GM19463 (cell line): ENCODE measurements at regions not wholly inside any gene's neighbourhood (a gene's known extent, or its start where the extent isn't known, plus 50 kb on each side); places are given as distances from the start of the nearest gene placed in this dataset.
"Not testable (repeated sequence)": the region's sequence is repeated elsewhere in the genome, so short reads cannot be mapped to it uniquely, and the experiment has no call there.

Experiments used
- ATAC-seq: cut with Tn5 transposase; IDR thresholded peaks from one replicate; pipeline ENCODE4 v1.9.1; 2021; ENCODE audit warnings: mild to moderate bottlenecking, moderate library complexity; ENCODE audit not compliant: unreplicated experiment

DNA sequence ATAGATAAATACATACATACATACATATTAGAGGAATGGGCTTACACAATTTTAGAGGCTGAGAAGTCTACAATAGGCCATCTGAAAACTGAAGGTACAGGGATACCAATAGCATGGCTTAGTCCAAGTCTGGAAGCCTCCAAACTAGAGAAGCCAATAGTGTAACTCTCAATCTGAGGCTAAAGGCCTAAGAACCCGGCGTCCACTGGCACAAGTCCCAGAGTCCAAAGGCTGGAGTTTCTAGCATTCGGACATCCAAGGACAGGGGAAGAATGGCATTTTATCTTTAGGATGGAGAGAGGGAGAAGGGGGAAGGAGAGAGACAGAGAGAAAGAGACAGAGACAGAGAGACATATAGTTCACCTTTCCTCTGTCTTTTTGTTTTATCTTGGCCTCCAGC is 63.7 kb upstream of the SYT4 start:
- no peak for ATAC-seq

DNA sequence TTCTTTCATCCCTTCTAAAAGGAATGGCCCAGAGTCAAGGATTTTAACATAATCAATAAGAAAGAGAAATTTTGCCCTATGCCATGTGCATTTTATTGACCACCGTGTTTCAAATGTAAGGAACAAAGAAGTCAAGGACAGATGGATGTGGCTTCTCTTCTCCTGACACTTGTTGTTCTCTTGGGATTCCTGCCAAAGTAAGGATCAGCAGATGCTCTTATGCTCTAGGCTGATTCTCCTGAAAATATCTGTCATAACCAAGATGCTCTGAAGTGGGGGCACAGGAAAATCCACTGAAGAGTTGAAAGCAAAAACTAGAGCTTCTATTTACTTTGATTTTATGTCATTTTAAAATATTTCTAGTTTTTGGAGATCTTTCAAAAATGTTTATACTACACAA is 72.9 kb upstream of the SYT4 start:
- ATAC-seq = no peak

DNA sequence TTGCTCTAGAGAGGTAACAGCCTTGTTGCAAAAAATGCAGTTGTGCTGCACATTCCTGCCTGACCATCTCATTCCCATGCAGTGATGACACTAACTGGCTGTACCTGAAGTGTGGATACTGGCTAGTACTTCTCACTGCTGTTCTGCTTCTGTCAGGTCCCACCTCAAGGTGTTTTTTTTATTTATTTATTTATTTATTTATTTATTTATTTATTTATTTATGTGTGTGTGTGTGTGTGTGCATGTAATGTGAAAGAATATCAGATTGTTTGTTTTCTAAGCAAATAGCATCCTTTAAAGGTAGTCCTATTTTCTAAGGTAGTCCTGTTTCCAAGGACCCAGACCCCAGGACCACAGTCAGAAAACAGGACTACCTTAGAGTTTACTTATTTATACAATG is 87.2 kb upstream of the SYT4 start:
- ATAC-seq = no peak

DNA sequence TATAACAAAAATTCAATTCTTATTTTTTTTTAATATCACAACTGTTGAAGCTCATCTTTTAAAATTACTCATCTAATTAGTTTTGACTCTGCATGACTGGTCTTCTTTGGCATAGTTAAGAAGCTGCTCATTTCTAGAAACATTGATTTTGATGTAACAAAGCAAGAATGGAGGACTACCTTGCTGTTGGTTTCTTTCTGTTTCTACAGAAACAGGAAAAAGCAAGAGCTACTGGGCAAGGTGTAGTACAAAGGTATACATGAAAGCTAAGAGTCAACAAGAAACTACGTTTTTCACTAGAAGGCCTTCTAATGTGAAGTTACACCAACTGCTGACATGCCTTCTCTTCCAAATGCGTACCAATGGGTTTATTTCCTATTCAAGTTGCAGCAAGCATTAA is 90.6 kb upstream of the SYT4 start:
- ATAC-seq = no peak

DNA sequence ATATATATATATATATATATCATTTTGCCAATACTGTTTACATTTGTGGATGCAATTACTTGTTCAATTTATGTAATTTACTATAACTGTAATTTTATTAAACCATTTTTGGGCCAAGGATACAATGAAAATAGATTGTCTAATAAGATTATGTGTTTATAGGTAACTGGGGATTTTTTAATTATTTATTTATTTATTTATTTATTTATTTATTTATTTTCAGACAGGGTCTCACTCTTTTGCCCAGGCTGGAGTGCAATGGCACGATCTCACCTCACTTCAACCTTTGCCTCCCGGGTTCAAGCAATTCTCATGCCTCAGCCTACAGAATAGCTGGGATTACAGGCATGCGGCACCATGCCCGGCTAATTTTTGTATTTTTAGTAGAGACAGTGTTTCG is 92.0 kb upstream of the SYT4 start:
- not testable (repeated sequence) for ATAC-seq

DNA sequence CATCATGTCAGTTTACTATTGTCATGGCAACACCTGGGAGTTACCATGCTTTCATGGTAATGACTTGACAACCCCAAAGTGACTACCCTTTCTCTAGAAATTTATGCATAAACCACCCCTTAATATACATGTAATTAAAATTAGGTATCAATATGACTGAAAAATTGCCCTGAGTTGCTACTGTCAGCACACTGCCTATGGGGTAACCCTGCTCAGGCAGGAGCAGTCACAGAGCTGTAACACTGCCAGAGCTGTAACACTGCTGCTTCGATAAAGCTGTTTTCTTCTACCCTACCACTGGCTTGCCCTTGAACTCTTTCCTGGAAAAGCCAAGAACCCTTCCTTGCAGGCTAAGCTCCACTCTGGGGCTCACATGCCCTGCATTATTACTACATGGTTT is 95.5 kb upstream of the SYT4 start:
- ATAC-seq = no peak

DNA sequence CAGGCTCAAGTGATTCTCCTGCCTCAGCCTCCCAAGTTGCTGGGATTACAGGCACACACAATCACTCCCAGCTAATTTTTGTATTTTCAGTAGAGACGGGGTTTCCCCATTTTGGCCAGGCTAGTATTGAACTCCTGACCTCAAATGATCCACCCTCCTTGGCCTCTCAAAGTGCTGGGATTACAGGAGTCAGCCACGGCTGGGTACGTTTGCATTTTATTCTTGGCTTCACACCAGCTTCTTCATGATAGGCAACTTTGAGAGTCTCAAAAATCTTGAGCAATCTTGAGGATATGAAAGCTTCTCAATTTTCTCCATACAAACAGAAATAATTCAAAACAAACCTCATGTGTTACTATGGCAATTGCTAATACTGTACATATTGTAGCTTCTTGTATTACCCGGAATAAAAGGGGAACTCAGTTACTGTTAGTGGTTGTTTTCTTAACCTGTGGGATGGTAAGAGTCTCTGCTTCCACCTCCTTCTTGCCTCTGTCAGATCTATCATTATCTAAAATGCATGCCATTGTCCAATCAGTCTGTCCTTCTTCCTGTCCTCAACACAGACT is 102.9 kb upstream of the SYT4 start:
- no peak for ATAC-seq

DNA sequence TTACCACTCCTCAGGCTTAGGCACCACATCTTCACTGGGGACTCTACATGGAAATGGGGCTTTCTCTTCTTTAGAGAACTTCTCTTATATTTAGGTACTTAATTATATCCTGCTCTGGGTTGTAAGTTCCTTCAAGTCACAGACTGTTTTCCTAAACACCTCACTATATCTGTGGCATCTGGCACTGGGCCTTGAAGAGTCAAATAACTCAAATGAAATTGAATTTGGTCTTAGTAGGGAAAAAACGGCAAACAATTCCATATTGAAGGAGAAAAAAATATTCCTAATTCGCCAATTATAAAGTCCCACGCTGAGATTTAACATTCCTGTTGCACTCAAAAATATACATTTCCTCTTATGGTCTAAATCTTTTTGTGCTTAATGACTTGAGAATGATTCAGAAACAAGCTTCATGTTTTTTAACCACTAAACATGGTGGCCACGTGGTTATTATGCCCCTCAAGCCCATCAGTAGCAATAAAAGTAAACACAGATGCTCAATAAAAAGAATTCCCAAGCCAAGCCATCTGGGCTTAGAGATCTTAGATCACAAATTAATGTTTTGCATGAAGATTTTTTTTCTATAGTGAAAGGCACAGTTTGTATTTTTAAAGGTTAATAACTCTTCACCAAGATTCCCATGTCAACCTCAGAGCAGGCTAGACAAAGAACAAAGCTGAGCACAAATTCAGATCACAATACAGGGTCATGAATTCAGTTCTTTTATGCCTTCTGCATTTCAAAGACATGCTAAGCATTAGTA is 105.5 kb upstream of the SYT4 start:
- ATAC-seq = no peak

DNA sequence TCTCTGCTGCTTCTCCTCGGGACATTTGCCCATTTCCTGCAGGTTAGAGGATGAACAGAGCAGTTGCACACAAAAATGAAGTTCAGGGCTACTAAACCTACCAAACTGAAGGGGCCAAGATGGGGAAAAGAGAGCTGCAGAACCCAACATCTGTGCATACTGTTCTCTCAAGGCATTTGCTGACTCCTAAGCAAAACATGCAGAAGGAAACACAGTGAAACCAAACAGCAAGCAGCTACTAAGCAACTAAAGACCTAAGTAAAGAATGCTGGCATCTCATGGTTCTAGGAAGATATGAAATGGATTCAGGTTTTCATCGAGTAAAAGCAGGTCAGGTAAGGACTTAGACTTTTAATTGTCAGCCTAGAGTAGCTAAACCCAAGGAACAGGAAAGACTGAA is 111.9 kb upstream of the SYT4 start:
- no peak for ATAC-seq

DNA sequence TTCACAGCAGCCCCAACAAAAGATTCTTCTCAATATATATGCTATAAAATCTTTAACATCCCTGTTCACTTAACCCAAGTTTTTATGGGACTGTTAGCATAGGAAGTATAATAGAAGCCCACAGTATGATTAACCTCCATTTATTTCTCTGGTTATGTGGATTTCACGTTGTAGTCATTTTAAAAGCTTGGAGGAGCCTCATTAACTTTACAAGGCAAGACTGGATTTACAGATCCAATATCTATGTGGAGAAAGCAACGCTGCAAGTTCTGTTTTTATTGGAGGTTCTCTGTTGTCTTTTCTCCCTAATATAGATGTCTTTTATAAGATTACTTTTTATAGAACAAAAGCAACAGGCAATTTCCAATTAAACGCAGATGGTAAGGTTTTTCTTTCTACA is 114.9 kb upstream of the SYT4 start:
- no peak for ATAC-seq

DNA sequence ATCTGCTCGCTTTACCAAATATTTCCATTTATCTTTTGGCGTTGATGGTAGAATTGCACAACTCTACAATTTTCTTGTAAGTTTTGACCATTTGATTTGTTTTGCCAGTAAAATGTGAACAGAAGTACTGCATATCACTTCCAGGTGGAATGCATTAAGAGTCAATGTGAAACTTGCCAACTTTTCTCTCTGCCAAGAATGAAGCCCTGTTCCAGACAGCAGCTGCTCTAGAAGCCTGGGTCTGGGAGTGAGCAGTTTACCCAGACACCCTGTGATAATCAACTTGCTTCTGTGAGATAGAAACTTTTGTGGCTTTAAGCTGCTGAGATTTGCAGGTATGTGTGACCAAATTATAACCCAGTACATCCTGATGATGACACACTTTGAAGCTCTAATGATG is 115.9 kb upstream of the SYT4 start:
- no peak for ATAC-seq

DNA sequence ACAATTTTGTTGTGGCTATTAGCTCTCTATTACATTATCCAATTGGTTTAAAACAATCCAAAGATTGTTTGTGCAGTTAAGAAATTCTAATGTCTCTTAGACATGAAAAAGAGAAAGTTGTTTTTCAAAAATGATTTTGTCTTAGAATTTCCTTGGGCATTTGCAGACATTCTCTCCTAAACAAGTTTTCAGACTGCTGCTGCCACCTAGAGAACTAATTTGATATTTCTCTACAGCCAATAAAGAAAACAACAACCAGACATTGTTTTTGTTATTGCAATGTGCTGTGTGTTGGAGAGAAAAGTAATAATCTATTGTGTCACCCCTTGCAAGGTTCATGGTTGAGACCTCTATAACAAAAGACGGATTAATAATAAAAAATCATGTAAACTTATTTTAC is 119.0 kb upstream of the SYT4 start:
- no peak for ATAC-seq

DNA sequence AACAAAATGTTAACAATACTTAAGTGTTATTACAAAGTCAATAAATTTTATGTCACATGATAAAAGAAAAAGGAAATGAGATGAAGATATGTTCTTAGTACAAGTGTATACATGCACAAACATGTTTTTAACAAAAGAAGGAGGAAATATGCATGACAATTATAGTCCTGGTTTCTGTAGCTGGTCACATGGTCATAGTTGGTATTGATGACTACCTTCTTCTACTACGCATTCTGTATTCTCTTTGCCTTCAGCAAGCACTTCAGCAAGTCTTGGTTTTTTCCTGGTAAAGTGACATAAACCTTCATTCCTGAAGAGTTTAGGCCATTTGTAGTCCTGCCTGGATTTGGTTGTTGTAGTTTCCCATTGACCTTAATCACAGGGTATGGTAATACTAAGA is 121.3 kb upstream of the SYT4 start:
- ATAC-seq = no peak

DNA sequence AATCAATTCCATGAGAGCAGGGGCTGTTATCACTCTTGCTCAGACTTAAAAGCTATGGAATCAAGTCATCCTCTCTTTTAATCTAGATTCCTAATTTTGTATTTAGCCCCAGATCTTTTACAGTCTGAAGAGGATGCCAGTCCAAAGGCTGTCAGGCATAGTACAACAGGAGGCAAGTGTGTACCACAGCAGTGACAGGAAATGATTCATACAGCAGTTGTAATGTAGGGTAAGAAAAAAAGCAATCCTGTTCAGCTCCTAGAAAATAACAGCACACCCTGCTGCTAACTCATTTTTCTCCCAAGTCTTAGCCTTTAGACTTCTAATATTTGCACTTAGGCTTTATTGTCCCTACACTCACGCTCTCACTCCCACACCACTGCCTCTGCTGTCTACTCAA is 127.8 kb upstream of the SYT4 start:
- ATAC-seq = no peak

DNA sequence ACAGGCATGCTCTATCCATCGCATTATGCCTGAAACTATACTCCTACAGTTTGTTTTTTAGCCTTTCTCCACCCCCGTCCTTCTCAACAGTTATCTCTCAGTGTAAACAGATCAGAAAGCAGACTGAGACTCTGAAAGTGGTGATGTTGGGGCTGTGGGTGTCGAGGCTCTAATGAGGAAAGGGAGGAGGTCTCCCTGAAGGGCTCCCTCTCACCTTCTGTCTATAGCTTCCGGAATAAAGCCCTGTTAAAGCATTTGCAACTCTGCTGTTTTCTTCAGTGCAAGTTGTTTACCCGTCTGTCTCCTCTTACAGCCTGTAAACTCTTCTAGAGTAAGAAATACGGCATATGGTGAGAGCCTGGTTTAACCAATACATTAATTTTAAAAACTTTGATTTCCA is 136.7 kb upstream of the SYT4 start:
- ATAC-seq = no peak

DNA sequence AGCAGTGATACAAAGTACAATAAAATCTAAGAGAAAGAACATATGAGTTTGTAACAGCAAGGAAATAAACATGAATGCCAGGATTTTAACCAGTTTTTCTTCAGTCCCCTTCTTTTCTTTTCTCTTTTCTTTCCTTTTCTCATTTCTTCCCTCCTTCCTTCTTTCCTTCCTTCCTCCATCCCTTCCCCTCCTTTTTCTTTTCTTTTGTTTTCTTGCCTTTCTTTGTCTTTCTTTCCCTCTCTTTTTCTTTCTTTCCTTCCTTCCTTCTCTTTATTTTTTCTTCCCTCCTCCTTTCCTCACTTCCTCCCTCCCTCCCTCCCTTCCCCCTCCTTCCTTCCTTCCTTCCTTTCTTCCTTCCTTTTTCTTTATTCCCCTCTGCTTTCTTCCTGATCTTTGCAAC is 142.8 kb upstream of the SYT4 start:
- no peak for ATAC-seq

DNA sequence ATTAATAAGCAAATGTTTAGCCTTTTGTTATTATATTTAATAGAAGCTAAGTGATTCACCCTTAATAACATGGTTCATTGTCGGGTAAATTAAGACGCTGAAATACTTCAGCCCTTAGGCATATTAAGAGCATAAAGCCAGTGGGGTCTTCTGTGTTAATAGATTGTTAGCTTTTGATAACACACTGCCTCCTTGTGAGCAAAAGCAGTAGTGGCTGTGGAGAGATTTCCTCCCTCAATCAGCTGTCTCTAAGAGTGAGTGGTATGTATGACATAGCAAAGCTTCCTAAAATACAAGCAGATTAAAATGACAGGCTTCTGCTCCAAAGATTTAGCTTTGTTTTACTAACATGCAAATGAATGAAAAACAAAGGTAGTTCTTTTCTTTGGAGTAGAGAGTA is 143.7 kb upstream of the SYT4 start:
- no peak for ATAC-seq

DNA sequence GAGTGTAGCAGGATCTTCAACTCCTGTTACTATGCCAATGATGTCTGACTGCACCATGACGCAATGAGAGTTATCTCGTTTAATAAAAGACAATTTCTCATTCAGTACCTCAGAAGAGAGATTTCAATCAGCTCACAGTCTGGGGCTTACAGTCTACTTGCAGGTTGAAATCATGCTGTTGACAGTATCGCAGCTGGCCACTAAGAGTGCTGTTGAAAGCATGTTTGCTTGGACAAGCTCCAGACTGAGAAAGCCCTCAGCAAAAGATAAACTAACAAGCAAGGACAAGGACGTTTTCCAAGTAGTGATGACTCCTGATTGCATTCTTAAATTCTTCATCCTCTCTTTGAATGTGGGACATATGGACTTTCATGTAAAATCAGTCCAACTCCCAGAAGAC is 145.2 kb upstream of the SYT4 start:
- no peak for ATAC-seq

DNA sequence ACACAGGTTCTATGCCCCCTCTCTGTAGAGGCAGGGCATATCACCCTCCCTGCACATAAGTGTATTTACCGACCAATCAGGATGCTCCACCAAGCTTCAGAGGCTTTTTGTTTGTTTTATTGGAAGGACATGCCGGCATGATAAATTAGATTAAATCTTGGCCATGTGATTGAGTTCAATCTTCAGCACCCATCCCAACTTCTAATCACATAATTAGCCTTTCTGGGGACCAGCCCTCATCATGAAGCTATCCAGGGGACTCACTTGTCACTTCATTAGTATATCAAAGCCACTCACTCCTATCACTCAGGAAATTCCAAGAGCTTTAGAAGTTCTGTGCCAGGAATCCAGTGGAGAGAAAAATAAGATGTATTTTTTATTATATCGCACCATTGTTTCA is 158.6 kb upstream of the SYT4 start:
- no peak for ATAC-seq

DNA sequence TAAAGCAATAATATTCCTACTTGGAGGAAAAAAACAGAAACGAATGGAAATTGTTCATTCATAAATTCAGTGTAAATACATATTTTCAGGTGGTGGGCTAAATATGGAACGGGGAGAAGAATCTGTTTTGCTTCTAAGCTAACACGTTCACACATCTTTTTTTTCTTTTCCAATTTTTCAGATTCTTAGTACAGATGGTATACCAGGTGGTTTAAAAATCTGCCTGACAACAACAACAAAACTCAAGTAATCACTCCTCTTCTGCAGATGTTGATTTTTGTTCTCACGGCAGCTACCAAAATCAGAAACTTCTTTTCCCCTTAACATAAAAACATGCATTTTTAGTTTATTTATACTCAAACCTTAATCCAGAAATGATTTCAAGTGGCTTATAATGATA is 164.8 kb upstream of the SYT4 start:
- ATAC-seq = no peak

DNA sequence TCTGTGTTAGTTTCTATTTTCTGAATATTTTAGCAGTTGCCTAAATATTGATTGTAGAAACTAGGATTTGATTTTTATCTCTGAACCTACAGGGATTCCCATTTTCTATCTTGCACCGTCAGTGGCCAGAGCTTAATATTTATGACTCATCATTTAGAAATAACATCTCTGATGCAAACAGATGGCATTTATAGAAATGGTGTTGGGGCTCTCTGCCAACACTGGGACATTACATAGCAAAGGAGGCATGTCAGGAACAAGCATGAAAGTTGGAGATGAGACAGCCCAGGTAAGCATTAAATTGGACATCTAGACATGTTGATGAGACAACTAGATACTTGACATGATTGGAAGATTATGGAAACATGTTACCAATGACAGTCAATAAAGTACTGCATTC is 165.3 kb upstream of the SYT4 start:
- ATAC-seq = no peak

DNA sequence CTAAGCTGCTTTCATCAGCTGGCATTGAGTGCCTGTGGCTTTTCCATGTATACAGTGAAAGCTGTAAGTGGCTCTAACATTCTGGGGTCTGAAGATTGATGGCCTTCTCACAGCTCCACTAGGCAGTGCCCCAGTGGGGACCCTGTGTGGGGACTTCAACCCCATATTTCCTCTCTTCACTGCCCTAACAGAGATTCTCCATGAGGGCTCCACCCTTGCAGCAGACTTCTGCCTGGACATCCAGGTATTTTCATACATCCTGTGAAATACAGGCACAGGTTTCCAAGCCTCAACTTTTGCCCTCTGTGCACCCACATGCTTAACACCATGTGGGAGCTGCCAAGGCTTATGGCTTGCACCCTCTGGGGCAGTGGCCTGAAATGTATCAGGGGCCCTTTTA is 188.2 kb upstream of the SYT4 start:
- ATAC-seq = no peak

DNA sequence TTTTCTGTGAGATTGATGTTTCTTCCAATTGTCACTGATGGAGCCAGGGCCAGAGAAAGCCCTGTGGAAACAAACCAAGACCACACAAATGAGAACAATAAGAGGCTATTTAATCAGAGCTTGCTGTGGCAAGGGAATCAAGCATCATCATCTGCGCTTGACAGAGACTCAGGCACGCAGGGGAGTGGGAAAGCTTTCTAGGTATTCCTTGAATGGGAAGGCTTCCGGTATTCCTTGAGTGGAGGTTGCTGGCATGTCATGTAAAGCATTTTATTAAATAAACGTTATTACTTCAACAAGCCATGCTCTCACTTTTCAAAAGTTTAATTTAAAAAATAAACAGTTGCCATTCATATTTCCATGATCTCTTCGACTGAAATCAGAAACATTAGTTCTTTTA is 194.6 kb upstream of the SYT4 start:
- ATAC-seq = no peak
